ENCODE measurements at regions not wholly inside any gene's neighbourhood (a gene's known extent, or its start where the extent isn't known, plus 50 kb on each side); places are given as distances from the start of the nearest gene placed in this dataset.
"Not testable (repeated sequence)": the region's sequence is repeated elsewhere in the genome, so short reads cannot be mapped to it uniquely, and the experiment has no call there.

DNA sequence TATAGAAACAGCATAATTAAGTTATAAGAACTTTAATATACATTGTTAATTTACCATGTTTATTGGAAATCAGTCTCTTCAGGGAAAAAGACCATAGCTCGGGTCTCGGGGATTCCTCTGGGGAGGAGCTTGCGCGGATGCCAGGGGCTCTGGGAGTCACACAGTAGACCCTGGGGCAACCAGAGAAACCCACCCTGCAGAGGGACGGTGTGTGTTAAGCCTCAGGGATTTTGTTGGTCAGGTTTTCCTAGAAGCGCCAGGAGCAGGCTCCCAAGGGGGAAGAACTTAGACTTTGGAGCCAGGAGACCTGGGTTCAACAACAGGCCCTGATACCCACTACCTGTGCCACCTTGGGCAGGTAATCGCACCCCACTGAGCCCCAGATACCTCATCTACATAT is 297.9 kb downstream of the MED10 start:
- no peak for DNase-seq (ENCODE audit: low read depth, low spot score)

DNA sequence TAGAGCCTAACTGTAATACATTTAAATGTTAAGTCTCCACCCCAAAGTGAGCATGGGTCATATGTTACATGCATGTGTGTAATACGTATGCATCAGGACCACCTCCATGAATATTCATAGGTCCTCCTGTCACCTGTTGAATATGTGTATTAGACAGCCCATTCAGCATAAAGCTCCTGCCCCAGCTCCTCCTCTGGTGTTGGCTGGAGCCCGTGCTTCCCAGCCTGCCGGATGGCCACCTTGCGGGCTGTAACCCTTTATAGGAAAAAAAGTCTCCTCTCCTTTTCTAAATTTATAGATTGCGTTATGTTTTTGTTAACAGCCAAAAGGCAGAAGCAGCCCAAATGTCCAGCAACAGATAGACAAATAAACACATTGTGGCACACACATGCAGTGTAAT is 299.5 kb downstream of the MED10 start:
- no peak for DNase-seq (ENCODE audit: low read depth, low spot score)

DNA sequence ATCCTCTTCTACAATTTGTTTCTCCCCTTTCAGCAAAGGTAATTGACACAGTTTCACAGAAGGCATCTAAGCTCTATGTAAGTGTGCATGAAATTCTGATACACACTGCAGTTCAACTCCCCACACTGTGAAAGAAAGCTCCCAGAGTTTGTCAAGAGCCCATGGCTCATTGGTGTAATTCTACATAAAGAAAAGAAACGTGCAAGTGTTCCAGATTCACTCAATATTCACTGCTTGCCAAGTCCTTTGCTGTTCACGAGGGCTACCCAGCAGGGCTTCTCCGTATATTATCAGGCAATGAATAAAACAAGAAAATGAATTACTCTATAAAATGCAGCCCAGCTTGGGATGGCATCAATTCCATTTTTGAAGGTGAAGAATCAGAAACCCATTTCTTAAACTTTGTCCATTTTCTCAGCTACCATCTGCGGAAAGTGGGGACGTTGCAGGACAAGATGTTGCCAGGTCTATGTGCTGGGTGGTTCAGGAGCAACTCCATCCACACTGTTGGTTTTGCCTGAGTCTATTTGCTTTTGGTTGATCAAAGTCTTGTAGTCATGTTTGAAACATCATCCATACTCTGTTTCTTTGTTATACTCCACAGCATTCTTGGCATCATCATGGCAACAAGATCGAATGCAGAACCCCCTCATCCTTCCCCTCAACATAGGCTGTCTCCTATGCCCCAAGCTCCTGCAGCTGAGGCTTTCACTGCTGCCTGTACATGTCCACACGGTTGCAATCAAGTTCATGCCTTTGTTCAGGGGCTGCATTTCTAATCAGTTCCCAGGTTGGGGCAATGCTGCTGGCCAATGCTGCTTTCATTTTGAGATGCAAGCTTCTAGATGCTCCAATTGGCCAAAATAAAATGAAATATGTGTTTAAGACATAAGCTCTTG is 301.8 kb downstream of the MED10 start:
- no peak for DNase-seq (ENCODE audit: low read depth, low spot score)

DNA sequence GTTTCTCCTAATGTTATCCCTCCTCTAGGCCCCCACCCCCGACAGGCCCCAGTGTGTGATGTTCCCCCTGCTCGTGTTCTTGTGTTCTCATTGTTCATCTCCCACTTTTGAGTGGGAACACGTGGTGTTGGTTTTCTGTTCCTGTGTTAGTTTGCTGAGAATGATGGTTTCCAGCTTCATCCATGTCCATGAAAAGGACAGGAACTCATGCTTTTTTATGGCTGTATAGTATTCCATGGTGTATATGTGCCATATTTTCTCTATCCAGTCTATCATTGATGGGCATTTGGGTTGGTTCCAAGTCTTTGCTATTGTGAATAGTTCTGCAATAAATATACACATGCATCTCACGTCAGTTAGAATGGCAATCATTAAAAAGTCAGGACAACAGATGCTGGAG is 305.9 kb downstream of the MED10 start:
- DNase-seq (ENCODE audit: low read depth, low spot score) = not testable (repeated sequence)

DNA sequence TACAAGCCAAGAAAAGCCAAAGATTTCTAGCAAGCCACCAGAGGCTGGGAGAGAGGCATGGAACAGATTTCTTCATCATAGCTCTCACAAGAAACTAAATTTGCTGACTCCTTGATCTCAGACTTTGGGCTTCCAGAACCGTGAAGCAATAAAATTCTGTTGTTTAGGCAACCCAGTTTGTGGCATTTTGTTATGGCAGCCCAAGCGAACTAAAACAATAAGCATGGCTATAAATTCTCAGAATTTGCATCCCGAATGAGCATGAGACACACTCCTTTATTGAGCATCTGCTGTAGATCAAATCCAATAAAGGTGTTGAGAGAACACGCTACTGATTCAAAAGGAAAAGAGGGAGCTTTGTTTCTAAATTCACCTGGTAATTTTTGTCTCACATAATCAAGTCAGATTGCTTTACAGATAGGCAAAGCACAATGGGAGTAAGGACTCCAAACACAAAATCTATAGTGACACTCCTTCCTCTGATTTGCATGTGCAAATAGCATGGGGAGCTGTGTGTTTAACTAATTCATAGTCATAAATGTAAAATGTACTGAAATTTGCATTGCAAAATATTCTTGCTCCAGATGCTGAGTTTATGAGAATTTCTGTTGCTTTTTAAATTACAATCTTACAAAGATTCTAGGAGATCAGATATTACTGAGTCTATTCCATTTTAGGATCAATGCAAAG is 308.7 kb downstream of the MED10 start:
- no peak for DNase-seq (ENCODE audit: low read depth, low spot score)

DNA sequence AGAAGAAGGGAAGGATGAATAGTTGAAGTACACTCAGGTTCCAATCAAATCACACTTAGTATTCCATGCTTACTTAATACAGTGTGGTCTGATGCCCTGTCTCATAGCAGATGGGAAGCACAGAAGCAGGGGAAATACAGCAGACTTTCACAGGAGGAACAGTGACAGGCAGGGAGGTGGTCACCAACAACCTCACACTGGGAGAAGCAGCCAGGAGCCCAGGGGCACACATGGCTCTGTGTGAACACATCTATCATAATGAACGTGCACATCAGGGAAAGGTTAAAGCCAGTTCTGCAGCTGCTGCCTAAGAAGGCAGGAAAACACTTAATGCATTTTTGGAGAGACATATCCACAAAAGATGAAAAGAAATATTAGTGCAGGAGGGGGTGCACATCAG is 312.3 kb downstream of the MED10 start:
- no peak for DNase-seq (ENCODE audit: low read depth, low spot score)

DNA sequence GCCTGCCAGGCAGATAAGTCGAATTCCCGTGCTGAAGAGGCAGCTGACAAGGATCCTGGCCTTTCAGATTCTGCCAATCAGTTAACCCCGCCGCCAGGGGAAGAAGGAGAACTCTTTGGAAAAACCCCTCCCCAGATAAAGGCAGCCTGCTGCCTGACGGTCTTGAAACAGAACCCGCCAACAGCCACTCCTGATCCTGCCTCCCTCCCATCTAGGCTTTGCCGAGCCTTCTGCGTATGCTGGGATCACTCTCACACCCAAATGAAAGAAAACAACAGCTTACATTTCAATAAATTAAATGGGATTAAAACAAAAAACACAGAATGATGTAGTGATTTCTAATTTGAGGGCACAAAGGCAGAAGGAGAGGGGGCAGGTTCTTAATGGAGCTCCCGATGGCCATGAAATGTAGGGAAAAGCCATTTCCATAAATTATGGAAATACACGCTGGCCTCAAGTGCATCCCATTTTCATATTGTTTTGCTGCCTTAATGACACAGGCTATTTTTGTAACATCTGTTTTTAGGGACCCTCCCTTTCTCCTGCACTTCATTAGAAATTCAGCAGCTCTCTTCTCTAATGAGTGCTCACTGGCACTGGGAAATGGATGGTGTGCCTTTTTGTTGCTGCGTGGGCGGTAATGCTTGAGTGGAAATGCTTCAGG is 319.1 kb downstream of the MED10 start:
- DNase-seq (ENCODE audit: low read depth, low spot score) = no peak

DNA sequence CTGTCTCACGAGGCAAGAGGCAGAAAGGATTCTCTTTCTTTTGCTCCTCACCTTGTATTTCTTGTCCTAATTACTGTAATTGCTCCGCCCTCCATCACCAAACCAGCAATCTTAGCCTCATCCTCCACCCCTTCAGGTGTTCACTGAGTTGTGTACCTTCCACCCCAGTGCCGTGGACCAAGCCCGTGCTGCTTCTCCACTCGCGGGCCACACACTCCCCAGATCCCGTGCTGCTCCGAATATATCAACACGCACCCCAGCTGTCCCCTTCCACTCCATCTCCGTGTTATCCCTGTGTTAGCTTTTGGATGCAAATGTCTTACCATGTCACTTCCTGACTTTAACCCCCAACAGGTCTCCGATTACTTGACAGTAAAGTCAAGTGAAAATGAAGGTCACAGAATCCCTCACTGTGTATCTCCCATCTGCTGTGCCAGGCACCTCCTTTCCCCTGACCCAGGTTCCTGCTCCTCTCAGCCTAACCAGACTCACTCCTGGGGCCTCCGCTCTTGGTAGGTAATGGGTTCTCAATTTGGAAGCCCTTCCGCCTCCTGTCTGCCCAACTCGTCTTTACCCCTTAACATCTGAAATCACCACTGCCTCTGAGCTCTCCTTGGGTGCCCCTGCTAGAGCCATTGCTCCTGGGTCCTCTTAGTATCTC is 320.2 kb downstream of the MED10 start:
- no peak for DNase-seq (ENCODE audit: low read depth, low spot score)

DNA sequence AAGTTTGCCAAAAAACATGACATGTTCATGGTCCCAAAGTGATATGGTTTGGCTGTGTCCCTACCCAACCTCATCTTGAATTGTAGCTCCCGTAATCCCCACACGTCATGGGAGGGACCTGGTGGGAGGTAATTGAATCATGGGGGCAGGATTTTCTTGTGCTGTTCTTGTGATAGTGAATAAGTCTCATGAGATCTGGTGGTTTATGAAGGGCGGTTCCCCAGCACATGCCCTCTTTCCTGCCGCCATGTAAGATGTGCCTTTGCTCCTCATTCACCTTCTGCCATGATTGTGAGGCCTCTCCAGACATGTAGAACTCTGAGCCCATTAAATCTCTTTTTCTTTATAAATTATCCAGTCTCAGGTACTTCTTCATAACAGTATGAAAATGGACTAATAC is 322.1 kb downstream of the MED10 start:
- DNase-seq (ENCODE audit: low read depth, low spot score) = no peak

DNA sequence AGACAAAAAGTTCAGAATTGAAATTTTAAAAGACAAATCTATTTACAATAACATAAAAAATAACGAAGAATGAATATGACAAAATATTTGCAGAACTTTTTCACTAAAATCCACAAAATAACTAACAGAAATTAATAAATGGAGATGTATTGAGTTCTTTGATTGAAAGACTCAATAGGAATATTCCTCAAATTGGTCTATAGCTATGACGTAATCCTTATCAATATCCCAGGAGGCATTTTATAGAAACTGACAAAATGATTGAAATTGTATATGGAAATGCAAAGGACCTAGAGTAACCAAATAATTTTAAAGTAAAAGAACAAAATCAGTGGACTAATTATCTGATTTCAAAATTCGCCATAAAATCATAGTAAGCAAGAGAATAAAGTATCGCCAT is 328.7 kb downstream of the MED10 start:
- DNase-seq (ENCODE audit: low read depth, low spot score) = no peak

DNA sequence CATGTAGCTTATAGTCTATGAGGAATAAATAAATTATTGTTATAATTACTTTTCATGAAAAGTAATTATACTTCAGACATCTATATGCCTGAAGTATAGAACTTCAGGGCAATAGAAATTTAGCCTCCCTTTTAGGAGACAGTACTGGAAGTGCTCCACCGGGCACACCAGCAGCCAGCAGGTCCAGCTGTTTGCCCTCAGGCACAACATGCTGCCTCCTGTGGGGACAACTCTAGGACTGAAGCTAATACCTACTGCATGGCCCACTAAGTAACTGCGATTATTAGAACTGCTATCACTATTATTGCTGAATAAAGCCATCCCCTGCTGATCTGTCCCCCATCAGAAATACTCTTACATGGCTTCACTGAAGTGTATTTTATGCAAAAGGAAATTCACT is 329.6 kb downstream of the MED10 start:
- DNase-seq (ENCODE audit: low read depth, low spot score) = no peak

DNA sequence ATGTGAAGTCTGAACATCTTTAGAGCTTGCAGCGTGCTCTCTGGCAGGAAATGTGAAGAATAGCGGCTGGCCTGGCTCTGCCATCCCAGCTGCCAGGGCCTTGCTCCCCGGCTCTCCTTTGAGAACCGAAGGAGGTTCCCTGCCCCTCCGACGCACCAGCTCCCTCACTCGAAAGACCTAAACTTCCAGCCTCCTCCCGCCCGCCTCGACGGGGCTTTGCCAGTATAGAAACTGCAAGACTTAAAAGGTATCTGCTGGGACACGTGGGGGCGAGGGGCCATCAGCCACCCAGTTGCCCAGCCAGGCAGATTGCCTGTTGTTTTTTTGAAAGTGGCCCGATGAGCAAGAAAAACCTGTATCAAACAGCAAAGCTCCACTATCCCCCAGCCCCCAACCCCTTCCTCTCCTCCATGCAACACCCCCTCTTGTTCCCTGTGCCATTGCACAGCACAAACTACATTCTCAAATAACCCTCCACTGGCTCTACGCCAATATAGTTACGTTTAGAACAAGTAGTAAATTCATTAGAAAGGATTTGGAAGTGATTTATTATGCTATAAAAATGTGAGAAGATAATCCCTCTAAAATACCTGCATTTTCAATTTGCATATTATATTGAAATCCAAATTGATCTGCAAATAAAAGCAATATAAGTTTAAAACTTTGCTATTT is 331.9 kb downstream of the MED10 start:
- DNase-seq (ENCODE audit: low read depth, low spot score) = no peak

DNA sequence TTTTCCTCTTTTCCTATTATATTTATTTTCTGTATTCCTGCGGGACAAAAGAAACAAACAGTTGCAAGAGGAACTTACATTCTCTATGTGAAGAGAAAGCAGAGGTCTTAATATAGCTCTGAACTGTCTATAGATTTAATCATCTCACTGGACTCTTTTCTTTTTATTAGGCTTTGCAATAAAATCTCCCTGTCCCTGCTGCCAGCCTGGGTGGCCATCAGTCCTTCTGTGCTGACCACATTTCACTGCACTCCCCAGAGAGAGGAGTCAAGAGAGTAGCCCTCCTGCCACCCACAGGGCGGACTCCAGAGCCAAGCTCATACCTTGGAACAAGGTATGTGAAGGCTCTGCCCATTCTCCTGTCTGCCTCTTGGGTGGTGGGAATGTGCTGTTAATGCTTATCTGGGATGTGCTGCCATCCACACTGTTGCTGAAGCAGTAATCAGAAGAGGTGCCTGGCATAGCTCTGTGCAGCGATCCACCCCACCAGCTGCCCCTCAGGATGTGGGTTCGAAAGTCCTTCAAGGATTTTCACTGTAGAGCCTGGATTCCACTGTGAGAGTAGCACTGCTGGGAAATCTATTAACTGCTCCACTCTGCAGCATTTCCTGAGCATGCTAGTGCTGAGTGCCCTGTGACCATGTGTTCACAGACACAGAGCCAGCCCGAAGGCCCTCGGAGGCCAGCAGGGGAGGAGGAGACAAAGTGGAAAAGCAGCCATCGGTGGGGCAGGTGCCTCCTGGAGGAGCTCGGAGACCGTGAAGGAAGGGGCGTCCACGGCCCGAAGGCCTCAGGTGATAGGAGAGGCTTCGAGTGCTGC is 334.6 kb downstream of the MED10 start:
- no peak for DNase-seq (ENCODE audit: low read depth, low spot score)

DNA sequence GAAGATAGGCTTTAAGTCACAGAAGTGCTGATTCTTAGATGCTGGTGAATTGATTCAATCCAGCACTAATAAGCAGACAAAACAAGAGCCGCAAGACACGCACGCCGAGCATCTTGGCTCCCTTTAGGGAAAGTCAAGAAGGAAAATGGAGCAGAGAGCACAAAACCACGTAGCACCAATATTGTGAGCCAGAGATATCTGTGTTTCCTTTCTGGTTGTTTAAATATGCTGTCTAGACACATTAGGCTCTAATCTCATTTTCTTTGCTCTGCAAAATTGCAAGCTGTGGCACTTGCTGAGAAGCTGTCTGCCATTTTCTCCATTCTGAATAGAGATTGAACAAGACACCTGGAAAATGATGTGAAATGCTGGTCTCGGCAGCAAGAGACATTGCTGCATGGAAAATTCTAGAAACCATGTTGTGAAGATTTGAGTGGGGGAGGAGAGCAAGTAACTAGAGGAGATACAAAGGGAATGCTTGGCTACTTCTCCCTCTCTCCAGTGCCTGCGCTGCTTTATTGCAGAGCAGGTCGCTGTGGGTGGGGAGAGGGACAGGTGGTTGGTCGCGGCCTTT is 336.3 kb downstream of the MED10 start:
- DNase-seq (ENCODE audit: low read depth, low spot score) = no peak

DNA sequence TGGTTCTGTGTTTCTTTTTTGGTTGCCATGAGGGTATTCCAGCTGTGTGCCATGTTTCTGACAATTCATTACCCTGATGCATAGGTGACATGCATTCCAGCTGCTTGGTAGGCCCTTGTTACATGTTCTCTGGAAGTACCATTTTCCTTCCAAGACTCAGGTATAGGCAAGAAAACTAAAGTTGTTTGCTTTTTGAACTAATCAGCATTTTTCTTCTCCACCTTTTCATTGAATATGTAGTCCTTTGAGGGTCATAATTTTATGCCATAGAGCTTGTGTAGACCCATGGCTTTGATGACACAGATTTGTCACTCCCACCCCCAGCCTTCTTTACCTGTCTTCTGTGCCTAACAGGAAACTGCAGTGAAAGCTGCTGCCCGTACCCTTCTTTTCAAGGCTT is 339.2 kb downstream of the MED10 start:
- no peak for DNase-seq (ENCODE audit: low read depth, low spot score)

DNA sequence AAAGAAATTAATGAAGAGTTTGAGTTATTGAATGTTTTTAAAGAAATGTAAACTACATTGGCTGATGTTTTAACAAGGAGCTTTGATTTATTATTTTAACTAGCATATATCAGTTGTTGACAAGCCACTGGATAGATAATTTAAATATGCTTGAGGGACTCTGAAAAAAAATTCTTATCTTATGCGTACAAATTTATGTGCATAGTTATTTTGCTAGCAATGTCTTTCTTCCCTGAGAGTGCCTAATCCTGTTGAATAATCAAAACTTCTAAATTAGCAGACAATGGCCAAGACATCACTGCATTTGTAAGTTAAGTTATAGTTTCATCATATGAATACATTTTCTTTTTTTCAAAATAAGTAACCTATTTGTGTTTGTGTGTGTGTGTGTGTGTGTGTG is 342.3 kb downstream of the MED10 start:
- DNase-seq (ENCODE audit: low read depth, low spot score) = no peak

DNA sequence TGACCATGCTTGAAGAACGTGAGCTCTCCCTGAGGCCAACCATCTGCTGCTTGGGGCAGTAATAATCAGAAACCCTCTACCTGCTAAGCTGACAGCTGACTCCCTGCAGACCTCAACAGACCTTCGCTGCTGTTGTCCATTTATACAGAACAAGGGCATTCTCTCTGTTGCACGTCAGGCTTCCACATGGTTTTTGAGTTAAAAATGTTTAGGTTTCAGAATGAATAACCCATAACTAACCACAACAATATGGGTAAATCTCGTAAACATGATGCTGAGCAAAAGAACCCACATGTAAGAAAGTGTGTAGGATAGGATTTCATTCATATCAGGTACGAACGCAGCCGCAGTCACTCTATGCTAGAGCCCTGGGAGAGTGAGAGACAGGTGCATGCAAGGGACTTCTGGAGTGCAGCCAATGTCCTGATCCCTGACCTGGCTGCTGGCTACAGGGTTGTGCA is 348.5 kb downstream of the MED10 start:
- no peak for DNase-seq (ENCODE audit: low read depth, low spot score)

DNA sequence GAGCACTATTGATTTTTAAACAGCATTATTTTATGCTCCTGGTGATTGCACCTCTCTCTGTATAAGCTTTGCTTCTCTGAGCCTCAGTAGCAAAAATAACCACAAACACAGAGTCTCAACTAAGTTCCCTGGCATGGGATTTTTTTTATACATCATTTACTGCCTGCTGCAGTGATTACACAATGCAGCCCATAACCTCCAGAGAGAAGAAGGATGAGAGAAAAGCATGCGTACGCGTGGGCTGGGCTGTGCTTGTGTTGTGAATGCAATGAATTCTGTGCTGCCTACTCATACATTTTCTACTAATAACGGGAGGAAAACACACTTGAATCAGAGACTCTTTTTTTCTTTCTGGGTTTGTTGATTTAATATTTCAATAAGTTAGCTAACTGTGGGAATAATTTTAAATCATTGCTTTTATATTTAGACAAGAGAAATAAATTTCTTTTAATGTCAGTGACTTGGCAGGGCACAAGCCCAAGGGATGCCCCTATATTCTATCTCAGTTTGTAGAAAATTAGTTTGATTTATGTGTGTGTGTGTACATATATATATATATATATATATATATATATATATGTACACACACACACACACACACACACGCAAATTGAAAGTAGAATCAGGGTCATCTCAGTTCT is 351.5 kb downstream of the MED10 start:
- DNase-seq (ENCODE audit: low read depth, low spot score) = no peak

DNA sequence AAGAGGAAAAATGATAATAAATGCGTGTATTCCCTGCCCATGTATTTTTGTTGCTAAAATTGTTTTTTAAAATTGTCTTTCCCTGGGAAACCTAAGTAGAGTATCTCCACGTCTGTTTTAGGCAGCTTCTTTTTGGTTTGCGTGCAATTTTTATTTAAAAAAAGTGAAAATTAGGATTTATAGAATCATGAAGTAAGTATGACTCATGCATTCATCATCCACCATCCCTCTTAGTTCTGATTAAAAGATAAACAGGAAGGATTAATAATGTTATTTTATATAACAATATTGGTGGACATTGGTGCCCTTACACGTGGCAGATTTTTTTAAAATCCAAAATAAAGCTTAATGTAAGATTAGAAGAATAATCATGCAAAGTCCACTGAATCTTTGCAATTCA is 358.7 kb downstream of the MED10 start:
- no peak for DNase-seq (ENCODE audit: low read depth, low spot score)

DNA sequence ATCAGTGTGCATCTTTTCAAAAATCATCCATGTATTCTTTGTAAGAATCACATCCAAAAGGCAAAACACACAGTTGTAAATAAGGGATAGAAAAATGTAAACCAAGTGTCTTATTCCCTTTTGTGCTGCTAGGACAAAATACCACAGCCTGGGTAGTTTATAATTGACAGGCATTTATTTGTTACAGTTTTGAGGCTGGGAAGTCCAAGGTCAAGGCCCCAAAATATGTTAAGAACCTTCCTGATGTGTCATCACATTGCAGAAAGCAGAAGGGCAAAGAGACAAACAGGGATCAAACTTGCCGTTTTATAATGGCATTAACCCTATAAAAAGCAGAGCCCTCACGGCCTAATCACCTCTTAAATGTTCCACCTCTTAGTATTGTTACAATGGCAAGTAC is 364.8 kb downstream of the MED10 start:
- DNase-seq (ENCODE audit: low read depth, low spot score) = no peak

All from brain pericyte (primary cell).